ENCODE measurements at regions not wholly inside any gene's neighbourhood (a gene's known extent, or its start where the extent isn't known, plus 50 kb on each side); places are given as distances from the start of the nearest gene placed in this dataset.

GRCh38 chr11:32204751-32205150, 113.9 kb downstream of the RCN1 start:
- no peak for DNase-seq (ENCODE audit: low spot score)

- no peak for DNase-seq (ENCODE audit: low spot score)
Observed at GRCh38 chr11:32210556-32210955, 119.7 kb downstream of the RCN1 start.

GRCh38 chr11:32213223-32213622, 122.3 kb downstream of the RCN1 start:
- no peak for DNase-seq (ENCODE audit: low spot score)

- no peak for DNase-seq (ENCODE audit: low spot score)
Observed at GRCh38 chr11:32215157-32215556, 124.3 kb downstream of the RCN1 start.

- DNase-seq (ENCODE audit: low spot score) = no peak
Observed at GRCh38 chr11:32216749-32217148, 125.9 kb downstream of the RCN1 start.

- no peak for DNase-seq (ENCODE audit: low spot score)
Observed at GRCh38 chr11:32219320-32219719, 128.4 kb downstream of the RCN1 start.

- no peak for DNase-seq (ENCODE audit: low spot score)
Observed at GRCh38 chr11:32221476-32222032, 130.7 kb downstream of the RCN1 start.

- DNase-seq (ENCODE audit: low spot score) = no peak
Observed at GRCh38 chr11:32224580-32224979, 133.7 kb downstream of the RCN1 start.

GRCh38 chr11:32225571-32226285, 134.9 kb downstream of the RCN1 start:
- no peak for DNase-seq (ENCODE audit: low spot score)

GRCh38 chr11:32226480-32226879, 135.6 kb downstream of the RCN1 start:
- DNase-seq (ENCODE audit: low spot score) = no peak

GRCh38 chr11:32229576-32230240, 138.8 kb downstream of the RCN1 start:
- no peak for DNase-seq (ENCODE audit: low spot score)

GRCh38 chr11:32231909-32232493, 141.1 kb downstream of the RCN1 start:
- no peak for DNase-seq (ENCODE audit: low spot score)

GRCh38 chr11:32232516-32232915, 141.6 kb downstream of the RCN1 start:
- no peak for DNase-seq (ENCODE audit: low spot score)

GRCh38 chr11:32233276-32233675, 142.4 kb downstream of the RCN1 start:
- DNase-seq (ENCODE audit: low spot score) = no peak

- DNase-seq (ENCODE audit: low spot score) = no peak
Observed at GRCh38 chr11:32233928-32234327, 143.1 kb downstream of the RCN1 start.

GRCh38 chr11:32244453-32244852, 153.6 kb downstream of the RCN1 start:
- DNase-seq (ENCODE audit: low spot score) = no peak

- no peak for DNase-seq (ENCODE audit: low spot score)
Observed at GRCh38 chr11:32253706-32254105, 162.8 kb downstream of the RCN1 start.

- DNase-seq (ENCODE audit: low spot score) = no peak
Observed at GRCh38 chr11:32255841-32256240, 165.0 kb downstream of the RCN1 start.

- DNase-seq (ENCODE audit: low spot score) = no peak
Observed at GRCh38 chr11:32256466-32256865, 165.6 kb downstream of the RCN1 start.

GRCh38 chr11:32259641-32260081, 168.8 kb downstream of the RCN1 start:
- no peak for DNase-seq (ENCODE audit: low spot score)

GRCh38 chr11:32262367-32262766, 171.5 kb downstream of the RCN1 start:
- no peak for DNase-seq (ENCODE audit: low spot score)

GRCh38 chr11:32265911-32266310, 169.4 kb downstream of the WT1 start:
- no peak for DNase-seq (ENCODE audit: low spot score)

- no peak for DNase-seq (ENCODE audit: low spot score)
Observed at GRCh38 chr11:32266601-32267000, 168.7 kb downstream of the WT1 start.

Data from hematopoietic multipotent progenitor cell treated with erythropoietin and hydrocortisone succinate and interleukin-3 and kit ligand, for 17 days (in vitro differentiated cells).